Sciatic nerve (tissue), 2 donors: ENCODE measurements at regions not wholly inside any gene's neighbourhood (a gene's known extent, or its start where the extent isn't known, plus 50 kb on each side); places are given as distances from the start of the nearest gene placed in this dataset.
A peak's percentile ranks its signal among the peaks of the same experiment; 100 is the strongest.
"Not testable (repeated sequence)": the region's sequence is repeated elsewhere in the genome, so short reads cannot be mapped to it uniquely, and the experiment has no call there.

Source experiments
- ATAC-seq: fragments of 200-7000 bp; cut with Tn5 transposase; one replicate; pipeline ENCODE4 v1.9.1; 2020; ENCODE audit warnings: mild to moderate bottlenecking, moderate library complexity
- DNase-seq: peaks from one replicate; pipeline ENCODE4 v3.0.0-alpha.2; 2020; ENCODE audit warnings: low spot score
- intact Hi-C: fragments of 100-400 bp; cut with DNase I; formaldehyde crosslinking; loops from one replicate; pipeline ENCODE4 v1.14.2; 2022
- donor health status: DM: no; HTN: no; CAD: no.
- donor health status: DM: no; HTN: no; CAD: no.

- ATAC-seq (no peak), DNase-seq (no peak)
- intact Hi-C loops, result no loop called here
Measured at GRCh38 chr2:35339211-35339610, 1016.4 kb upstream of the CRIM1 start.

DNA sequence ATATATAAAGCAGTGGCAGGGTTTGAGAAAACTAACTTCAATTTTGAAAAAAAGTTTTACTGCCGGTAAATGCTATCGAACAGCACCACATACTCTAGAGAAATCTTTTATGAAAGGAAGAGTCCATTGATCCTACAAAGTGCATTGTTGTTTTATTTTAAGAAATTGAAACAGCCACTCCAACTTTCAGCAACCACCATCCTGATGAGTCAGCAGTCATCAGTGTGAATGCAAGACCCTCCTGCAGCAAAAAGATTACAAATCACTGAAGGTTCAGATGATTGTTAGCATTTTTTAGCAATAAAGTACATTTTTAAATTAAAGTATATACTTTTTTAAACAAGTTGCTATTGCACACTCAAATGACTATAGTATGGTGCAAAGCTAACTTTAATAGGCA, 1017.7 kb upstream of the CRIM1 start:
- intact Hi-C loops, result no loop called here
- DNase-seq, result no peak
- no peak for ATAC-seq

GRCh38 chr2:35314049-35314448, 1041.5 kb upstream of the CRIM1 start:
- intact Hi-C loops, result no loop called here
- no peak for ATAC-seq
- no peak for DNase-seq

- ATAC-seq (no peak), DNase-seq (no peak)
- intact Hi-C loops, result no loop called here
Measured at GRCh38 chr2:35301369-35301768, 1054.2 kb upstream of the CRIM1 start.

DNA sequence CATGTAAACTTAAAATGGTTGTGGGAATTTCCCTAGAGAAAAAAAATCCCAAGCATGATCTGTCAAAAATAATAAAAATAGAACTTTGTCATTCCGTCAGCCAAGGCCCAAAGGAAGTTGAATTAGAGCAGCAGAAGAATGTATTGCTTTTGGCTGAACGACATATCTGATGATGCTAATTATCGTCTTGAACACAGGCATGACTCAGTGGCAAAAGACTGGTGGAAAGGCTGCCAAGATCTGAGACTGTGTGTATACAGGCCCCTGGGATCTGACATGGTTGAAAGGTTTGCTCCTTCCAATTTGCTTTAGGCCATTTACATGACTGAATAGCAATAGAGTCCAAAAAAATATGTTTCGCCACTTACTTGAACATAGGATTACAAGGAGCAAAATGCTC, 1057.1 kb upstream of the CRIM1 start:
- ATAC-seq, result peak; percentile 49
- no peak for DNase-seq
- intact Hi-C loops, result no loop called here

GRCh38 chr2:35297403-35297802, 1058.2 kb upstream of the CRIM1 start:
- intact Hi-C loops, result no loop called here
- DNase-seq, result no peak
- no peak for ATAC-seq

- ATAC-seq, result no peak
- intact Hi-C loops, result no loop called here
- no peak for DNase-seq
Measured at GRCh38 chr2:35294636-35295263, 1060.8 kb upstream of the CRIM1 start.

DNA sequence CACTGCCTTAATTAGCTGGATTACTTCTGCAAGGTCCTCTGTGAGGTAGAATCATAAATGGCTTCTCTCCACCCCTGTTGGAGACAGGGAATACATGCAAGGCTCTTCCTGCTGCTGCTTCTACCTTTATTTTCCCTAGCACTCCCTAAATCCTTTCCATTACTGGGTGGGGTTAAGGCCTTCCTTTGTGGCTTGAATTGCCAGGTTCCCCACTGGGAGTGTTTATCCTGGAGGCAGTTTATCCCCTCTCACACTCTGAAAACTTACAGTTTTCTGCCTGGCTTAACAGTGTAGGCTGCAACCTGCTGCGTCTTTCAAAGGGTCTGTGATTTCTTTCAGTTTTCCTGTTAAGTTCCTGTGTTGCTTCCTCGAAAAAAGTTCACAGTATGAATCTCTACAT, 1062.3 kb upstream of the CRIM1 start:
- DNase-seq, result no peak
- intact Hi-C loops, result no loop called here
- ATAC-seq, result no peak

GRCh38 chr2:35292199-35292598, 1063.4 kb upstream of the CRIM1 start:
- no peak for DNase-seq
- intact Hi-C loops, result no loop called here
- no peak for ATAC-seq

GRCh38 chr2:35281702-35282101, 1073.9 kb upstream of the CRIM1 start:
- ATAC-seq (no peak), DNase-seq (no peak)
- intact Hi-C loops, result loop anchor here (10.0 kb wide), 1 partner anchor 1037 kb away; no protein-coding TSS in a partner anchor

DNA sequence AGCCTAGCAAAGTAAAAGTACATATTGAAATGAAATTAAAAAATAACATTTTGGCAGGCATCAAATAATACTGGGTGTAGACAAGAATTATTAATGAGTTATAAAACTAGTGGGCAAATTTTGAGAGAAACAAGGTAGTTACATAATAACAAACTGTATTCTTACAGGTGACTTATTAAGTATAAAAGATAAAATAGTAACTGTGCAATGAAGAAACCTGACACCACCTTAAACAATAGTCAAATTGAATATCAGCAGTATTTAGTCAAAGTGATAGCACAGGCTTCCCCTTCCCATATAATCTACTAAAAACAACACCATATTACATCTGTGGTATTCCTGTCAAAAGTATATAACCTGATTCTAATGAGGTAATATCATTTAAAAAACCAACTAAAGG, 1099.8 kb upstream of the CRIM1 start:
- ATAC-seq (no peak), DNase-seq (no peak)
- intact Hi-C loops, result no loop called here

DNA sequence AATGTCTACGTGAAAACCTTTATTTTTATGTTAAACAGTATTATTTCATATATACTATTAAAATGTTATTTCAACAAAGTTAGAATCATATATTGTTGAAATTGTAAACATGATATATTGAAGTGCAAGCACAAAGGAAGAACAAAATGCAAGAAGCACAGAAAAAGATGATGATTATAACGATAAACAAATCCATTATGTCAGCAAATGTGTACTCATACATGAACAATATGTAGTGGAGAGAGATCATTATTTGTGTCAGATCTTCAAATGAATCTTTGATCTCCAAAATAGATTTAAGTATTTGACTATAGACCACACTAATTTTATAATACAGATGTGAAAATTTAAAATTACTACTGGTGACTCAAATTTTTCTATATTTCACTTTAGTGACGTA, 1104.4 kb upstream of the CRIM1 start:
- intact Hi-C loops, result no loop called here
- ATAC-seq (no peak), DNase-seq (no peak)

GRCh38 chr2:35246702-35247101, 1108.9 kb upstream of the CRIM1 start:
- ATAC-seq (no peak), DNase-seq (no peak)
- intact Hi-C loops, result no loop called here

- ATAC-seq, result no peak
- intact Hi-C loops, result no loop called here
- DNase-seq, result no peak
Measured at GRCh38 chr2:35228584-35228983, 1127.0 kb upstream of the CRIM1 start.

GRCh38 chr2:35220461-35220860, 1135.1 kb upstream of the CRIM1 start:
- no peak for ATAC-seq
- DNase-seq, result no peak
- intact Hi-C loops, result no loop called here

DNA sequence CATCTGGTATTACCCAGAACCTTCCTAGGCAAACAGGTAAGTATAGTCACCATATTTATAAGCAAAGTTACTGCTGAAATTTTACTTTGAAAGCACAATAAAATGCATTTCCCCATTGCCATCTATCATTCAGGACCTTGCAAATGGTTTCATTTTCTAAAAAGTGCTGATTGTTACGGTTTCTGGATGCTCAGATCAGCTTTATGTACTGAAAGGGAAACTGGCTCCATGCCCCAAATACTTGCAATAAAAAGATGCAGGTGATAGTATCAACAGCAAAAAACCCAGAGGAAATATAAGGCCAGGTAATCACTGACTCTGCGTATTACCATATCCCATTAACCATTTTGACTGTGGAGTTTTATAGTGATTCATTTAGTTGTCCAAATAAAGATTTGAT, 1150.7 kb upstream of the CRIM1 start:
- DNase-seq (no peak), ATAC-seq (no peak)
- intact Hi-C loops, result no loop called here

DNA sequence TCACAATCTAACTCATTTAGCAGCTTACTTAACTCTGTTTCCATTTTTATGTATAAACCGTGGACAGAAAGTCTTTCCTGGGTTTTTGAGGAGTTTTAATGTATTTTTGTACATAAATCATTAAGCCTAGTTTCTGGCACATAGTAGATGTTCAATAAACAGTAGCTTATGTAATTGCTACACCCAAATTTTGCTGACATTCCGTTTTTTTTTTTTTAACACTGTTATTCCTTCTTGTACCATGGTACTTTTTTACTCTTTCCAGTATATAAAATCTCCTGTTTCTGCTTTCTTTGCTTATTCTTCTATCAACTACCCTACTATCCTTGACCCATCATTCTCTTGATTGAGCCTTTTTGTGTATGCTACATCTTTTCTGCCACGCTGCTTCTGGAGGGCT, 1151.3 kb upstream of the CRIM1 start:
- no peak for ATAC-seq
- intact Hi-C loops, result no loop called here
- no peak for DNase-seq

- no peak for DNase-seq
- ATAC-seq, result no peak
- intact Hi-C loops, result no loop called here
Measured at GRCh38 chr2:35199298-35199697, 1156.3 kb upstream of the CRIM1 start.

DNA sequence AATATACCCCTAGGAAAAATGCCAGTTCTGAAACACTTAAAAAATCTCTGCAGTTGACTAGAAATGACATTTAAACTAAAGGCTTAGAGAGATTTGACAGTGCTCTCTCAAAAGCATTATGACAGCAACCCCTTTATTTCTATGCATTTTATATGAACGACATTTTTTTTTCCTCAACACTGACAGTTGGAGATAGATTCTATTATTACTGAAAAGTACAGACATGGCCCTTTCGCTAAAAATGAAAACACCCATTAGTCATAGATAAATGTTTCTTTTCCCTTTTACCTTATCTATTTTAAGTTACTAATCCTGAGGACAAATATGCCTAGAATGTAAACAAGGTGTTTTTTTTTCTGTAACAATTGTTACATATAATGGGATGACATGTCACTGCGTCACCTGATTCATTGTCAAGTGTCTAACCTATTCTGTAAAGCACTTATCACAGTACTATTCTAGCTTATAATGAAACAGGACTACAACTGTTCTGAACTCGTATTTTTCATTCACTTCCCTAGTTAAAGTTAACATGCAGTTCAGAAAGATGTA, 1169.6 kb upstream of the CRIM1 start:
- DNase-seq (no peak), ATAC-seq (no peak)
- intact Hi-C loops, result no loop called here

GRCh38 chr2:35184471-35184870, 1171.1 kb upstream of the CRIM1 start:
- no peak for ATAC-seq
- DNase-seq, result no peak
- intact Hi-C loops, result no loop called here

GRCh38 chr2:35176726-35177125, 1178.9 kb upstream of the CRIM1 start:
- DNase-seq, intact Hi-C loops, ATAC-seq: not testable (repeated sequence)
